Ramos (cell line): ENCODE measurements at regions not wholly inside any gene's neighbourhood (a gene's known extent, or its start where the extent isn't known, plus 50 kb on each side); places are given as distances from the start of the nearest gene placed in this dataset.
"Not testable (repeated sequence)": the region's sequence is repeated elsewhere in the genome, so short reads cannot be mapped to it uniquely, and the experiment has no call there.

Source experiments
- in situ Hi-C: fragments of 300-500 bp; cut with MboI; formaldehyde crosslinking; loops from one replicate; pipeline ENCODE4 v1.14.3; 2022; ENCODE audit warnings: low sequenced_read_pairs; ENCODE audit not compliant: unreplicated experiment

DNA sequence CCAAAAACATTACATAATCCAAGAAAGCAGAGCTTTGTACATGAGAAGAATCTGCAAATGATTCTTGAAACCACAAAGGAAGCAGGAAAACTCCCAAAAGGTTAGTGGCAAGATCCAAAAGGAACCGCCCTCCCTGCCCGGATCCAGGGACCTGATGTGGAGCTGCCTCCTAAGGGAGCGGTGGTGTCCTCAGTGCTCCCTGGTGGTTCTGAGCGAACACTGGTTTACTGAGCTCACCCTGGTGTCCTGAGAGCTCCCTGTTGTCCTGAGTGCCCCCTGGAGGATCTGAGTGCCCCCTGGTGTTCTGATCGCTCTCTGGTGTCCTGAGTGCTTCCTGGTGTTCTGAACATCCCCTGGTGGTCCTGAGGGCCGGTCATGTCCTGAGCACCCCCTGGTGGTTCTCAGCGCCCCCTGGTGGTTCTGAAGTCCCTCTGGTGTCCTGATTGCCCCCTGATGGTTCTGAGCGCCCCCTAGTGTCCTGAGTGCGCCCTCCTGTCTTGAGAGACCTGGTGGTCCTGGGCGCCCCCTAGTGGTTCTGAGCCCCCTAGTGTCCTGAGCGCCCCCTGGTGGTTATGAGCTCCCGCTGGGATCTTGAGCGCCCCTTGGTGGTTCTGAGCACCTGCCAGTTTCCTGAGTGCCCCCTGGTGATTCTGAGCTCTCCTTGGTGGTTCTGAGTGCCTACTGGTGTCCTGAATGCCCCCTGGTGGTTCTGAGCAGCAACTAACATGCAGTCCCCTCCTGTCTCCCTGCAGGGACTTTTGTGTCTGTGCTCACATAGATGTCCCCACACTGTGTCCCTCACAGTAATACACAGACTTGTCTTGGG, 891.1 kb downstream of the TMEM121 start:
- in situ Hi-C loops = loop anchor here (10.0 kb wide), 1 partner anchor 863 kb away; no protein-coding TSS in a partner anchor

DNA sequence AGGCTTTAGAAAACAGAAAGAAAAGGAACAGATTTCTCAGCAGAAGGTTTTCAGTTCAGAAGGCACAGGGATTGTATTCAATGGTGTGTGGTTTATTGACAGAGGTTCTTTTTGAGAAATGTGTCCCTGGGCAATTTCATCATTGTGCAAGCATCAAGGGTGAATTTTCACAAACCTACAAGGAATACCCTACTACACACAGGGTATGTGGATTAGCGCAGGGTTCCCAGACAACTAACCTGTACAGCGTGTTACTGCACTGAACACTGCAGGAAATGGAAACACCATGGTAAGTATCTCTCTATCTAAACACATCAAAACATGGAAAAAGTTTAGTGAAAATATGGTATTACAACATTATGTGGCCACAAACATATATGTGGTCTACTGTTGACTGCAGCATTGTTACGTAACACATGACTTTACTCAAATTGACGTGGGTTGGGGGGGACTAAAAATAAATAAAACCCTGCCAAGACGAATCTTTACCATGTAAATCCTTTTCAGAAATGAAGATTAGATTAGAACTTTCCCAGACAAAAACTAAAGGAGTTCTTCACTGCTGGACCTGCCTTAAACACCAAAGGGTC, 893.1 kb downstream of the TMEM121 start:
- in situ Hi-C loops = loop anchor here (10.0 kb wide), 1 partner anchor 865 kb away; no protein-coding TSS in a partner anchor

GRCh38 chr14:106421431-106422033, 895.1 kb downstream of the TMEM121 start:
- in situ Hi-C loops = not testable (repeated sequence)

DNA sequence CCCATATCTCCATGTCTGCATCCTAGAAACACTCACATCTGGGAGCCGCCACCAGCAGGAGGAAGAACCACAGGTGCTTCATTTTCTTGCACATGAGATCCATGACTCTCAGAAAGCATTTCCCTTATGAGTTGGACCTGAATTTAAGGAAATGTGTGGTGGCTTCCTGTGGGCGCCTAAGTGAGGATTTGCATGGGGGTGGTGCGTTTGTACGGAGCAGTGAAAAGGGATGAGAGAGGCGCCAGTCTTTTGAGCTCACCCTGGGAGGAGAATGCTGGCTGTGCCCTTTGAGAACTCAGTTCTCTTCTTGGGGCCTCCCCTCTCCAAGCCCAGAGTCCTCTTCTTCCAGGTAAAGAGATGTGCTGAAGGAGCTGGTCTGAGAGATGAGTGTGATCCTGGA, 895.7 kb downstream of the TMEM121 start:
- in situ Hi-C loops = no loop called here

DNA sequence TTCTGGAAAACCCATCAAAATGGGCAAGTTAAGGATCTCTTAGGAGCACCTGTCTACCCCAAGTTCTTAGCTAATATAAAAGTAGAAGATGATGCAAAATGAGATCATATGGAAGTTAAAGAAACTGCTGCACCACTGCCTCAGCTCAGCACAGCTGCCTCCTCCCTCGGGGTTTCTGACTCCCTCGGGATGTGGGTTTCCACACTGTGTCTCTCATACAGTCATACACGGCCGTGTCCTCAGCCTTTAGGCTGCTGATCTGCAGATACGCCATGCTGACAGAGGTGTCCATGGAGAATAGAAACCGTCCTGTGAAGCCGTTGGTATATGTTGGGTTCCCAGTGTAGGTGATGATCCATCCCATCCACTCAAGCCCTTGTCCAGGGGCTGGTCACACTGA, 898.8 kb downstream of the TMEM121 start:
- in situ Hi-C loops = loop anchor here (25.0 kb wide), 2 partner anchors 763 to 1063 kb away; no protein-coding TSS in a partner anchor

- in situ Hi-C loops = loop anchor here (25.0 kb wide), 2 partner anchors 774 to 1074 kb away; no protein-coding TSS in a partner anchor
Observed at GRCh38 chr14:106436310-106436905, 910.0 kb downstream of the TMEM121 start.

- in situ Hi-C loops = loop anchor here (25.0 kb wide), 2 partner anchors 781 to 1081 kb away; no protein-coding TSS in a partner anchor
Observed at GRCh38 chr14:106442857-106443256, 916.5 kb downstream of the TMEM121 start.

DNA sequence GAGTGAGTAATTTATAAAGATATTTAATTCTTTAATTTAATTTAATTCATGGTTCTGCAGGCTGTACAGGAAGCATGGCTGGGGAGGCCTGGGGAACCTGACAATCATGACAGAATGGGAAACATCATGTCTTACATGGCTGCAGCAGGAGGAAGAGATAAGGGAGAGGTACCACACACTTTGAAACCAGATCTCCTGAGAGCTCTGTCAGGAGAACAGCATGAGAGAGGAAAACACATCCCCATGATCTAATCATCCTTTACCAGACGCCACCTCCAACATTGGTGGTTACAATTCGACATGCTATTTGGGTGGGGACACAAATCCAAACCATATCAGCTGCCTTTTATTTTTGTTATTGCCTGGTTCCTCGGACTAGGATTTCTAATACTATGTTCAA, 928.6 kb downstream of the TMEM121 start:
- in situ Hi-C loops = no loop called here

- in situ Hi-C loops = no loop called here
Observed at GRCh38 chr14:106459971-106460730, 933.8 kb downstream of the TMEM121 start.

- in situ Hi-C loops = no loop called here
Observed at GRCh38 chr14:106460916-106461315, 934.5 kb downstream of the TMEM121 start.

DNA sequence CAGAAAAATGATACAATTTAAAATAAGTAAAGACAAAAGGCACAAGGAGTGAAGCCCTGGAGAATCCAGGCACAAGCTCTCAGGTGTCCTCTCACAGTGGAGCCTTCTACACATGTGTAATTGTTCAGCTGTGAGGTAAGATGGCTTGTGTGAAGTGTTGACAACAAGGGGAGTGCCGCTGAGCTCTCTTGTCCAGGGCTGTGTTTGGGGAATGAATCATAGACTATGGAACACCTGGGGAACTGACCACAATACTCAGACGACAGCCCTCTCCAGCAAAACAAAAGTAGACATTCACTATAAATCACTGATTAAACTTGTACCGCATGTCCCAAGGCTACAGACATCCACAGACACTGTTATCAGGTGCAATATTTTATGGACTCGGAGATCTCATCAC, 940.1 kb downstream of the TMEM121 start:
- in situ Hi-C loops = not testable (repeated sequence)

- in situ Hi-C loops = not testable (repeated sequence)
Observed at GRCh38 chr14:106468869-106469268, 942.5 kb downstream of the TMEM121 start.

- in situ Hi-C loops = not testable (repeated sequence)
Observed at GRCh38 chr14:106470028-106470427, 943.6 kb downstream of the TMEM121 start.

DNA sequence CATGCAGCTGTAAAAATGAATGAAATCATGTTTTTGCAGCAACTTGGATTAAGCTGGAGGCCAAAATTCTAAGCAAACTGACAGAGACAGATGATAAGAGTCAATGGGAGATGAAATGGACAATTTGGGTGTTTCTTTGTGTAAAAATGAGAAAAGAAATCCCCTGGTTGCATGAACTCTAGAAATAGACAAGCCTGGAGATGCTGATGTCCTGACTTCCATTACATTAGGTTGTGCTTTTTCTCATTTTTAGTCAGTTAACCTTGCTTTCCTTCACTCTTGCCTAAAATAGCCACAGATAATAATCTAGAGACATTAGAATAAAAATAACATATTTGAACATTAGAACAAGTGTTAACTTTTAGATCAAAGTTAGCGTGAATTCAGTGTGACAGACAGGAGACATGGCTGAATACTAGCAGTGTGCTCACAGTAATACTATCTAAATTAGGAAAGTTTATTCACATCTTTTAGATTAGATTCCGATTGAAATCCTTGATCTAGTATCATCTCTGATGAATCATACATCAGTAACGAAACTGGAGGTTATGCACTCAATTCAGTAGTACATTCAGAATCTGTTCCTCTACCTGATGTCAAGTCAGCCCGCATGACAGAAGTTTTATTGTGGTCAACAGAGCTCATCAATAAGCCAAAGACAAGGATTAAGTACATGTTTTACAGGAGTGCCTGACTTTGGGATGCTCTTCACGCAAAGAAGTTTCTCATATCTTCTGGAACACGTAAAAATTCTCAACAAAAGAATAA, 948.1 kb downstream of the TMEM121 start:
- in situ Hi-C loops = not testable (repeated sequence)

- in situ Hi-C loops = not testable (repeated sequence)
Observed at GRCh38 chr14:106475214-106475613, 948.8 kb downstream of the TMEM121 start.

DNA sequence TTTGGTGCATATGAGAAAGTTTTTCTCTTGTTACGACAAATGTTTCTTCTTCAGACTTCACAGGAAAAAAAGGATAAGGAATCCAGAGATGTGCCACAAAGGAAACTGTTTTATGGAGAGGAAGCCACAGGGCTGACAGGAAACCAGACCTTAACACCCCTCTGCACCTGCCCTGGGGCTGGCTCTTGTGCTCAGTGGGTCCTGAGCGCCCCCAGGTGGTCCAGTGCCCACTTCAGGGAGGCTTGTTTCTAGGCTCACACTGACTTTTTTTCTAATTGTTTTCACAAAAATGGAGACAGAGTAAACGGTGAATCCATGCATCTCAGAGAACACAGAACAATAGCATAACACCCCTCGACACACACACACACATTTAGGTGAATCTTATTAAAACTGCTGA, 951.2 kb downstream of the TMEM121 start:
- in situ Hi-C loops = not testable (repeated sequence)

DNA sequence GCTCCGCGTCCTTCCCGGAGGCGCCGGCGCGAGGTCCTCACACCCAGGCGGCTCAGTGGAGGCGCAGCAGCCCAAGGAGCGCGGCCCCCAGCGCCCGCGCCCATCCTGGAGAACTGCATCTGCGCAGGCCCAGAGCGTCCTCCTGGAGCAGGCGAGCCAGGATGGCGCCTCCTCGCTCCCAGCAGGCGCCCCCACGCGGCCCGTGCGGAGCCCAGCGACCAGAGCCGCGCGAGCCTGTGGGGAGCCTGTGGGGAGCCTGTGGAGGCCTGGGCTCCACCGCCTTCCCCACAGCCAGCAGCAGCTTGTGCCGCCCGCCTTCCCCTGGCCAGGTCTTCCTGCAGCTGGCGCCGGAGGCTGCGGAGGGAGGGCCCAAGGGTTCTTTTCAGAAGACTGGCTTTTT, 953.9 kb downstream of the TMEM121 start:
- in situ Hi-C loops = not testable (repeated sequence)

GRCh38 chr14:106482213-106482612, 955.8 kb downstream of the TMEM121 start:
- in situ Hi-C loops = not testable (repeated sequence)

GRCh38 chr14:106487600-106487999, 961.2 kb downstream of the TMEM121 start:
- in situ Hi-C loops = no loop called here
